Ecto neural progenitor cell (in vitro differentiated cells): ENCODE measurements at regions not wholly inside any gene's neighbourhood (a gene's known extent, or its start where the extent isn't known, plus 50 kb on each side); places are given as distances from the start of the nearest gene placed in this dataset.

ENCODE experiments used
- DNase-seq: peaks from one replicate; pipeline ENCODE4 v3.0.0-alpha.2; 2018; ENCODE audit warnings: low spot score

GRCh38 chr20:11389186-11389585 is 528.5 kb upstream of the BTBD3 start:
- DNase-seq, result no peak

- no peak for DNase-seq
Observed at GRCh38 chr20:11391591-11391990, 526.1 kb upstream of the BTBD3 start.

GRCh38 chr20:11394145-11394833 is 523.4 kb upstream of the BTBD3 start:
- no peak for DNase-seq

GRCh38 chr20:11395581-11395980 is 522.1 kb upstream of the BTBD3 start:
- no peak for DNase-seq

- no peak for DNase-seq
Observed at GRCh38 chr20:11401988-11402387, 515.7 kb upstream of the BTBD3 start.

- no peak for DNase-seq
Observed at GRCh38 chr20:11403711-11404110, 514.0 kb upstream of the BTBD3 start.

- DNase-seq, result no peak
Observed at GRCh38 chr20:11406877-11407276, 510.8 kb upstream of the BTBD3 start.

- no peak for DNase-seq
Observed at GRCh38 chr20:11409561-11409960, 508.1 kb upstream of the BTBD3 start.

GRCh38 chr20:11411765-11412164 is 505.9 kb upstream of the BTBD3 start:
- no peak for DNase-seq

- no peak for DNase-seq
Observed at GRCh38 chr20:11426948-11427347, 490.7 kb upstream of the BTBD3 start.

- DNase-seq, result no peak
Observed at GRCh38 chr20:11429168-11429567, 488.5 kb upstream of the BTBD3 start.

GRCh38 chr20:11429889-11430519 is 487.7 kb upstream of the BTBD3 start:
- no peak for DNase-seq

GRCh38 chr20:11430652-11431051 is 487.0 kb upstream of the BTBD3 start:
- DNase-seq, result no peak

- DNase-seq, result no peak
Observed at GRCh38 chr20:11431621-11432020, 486.1 kb upstream of the BTBD3 start.

GRCh38 chr20:11432407-11432806 is 485.3 kb upstream of the BTBD3 start:
- no peak for DNase-seq

GRCh38 chr20:11436113-11436905 is 481.4 kb upstream of the BTBD3 start:
- DNase-seq, result no peak

- no peak for DNase-seq
Observed at GRCh38 chr20:11437090-11437489, 480.6 kb upstream of the BTBD3 start.

- DNase-seq, result no peak
Observed at GRCh38 chr20:11437611-11438380, 479.9 kb upstream of the BTBD3 start.

- no peak for DNase-seq
Observed at GRCh38 chr20:11438412-11438811, 479.3 kb upstream of the BTBD3 start.

- DNase-seq, result no peak
Observed at GRCh38 chr20:11443382-11444119, 474.1 kb upstream of the BTBD3 start.

- DNase-seq, result no peak
Observed at GRCh38 chr20:11445161-11445560, 472.5 kb upstream of the BTBD3 start.

GRCh38 chr20:11445891-11446290 is 471.8 kb upstream of the BTBD3 start:
- DNase-seq, result no peak
